ENCODE measurements at regions not wholly inside any gene's neighbourhood (a gene's known extent, or its start where the extent isn't known, plus 50 kb on each side); places are given as distances from the start of the nearest gene placed in this dataset.

DNA sequence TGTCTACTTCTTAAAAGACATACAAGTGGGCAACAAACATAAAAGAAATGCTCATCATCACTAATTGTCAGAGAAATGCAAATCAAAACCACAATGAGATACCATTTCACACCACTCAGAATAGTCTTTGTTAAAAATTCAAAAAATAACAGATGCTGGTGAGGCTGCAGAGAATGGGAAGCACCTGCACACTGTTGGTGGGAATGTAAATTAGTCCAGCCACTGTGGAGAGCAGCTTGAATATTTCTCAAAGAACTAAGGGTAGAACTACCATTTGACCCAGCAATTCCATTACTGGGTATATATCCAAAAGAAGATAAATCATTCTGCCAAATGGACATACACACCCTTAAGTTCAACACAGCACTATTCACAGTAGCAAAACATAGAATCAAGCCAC lies 61.8 kb upstream of the STEAP1 start:
- TF ChIP-seq, protein P1, sequence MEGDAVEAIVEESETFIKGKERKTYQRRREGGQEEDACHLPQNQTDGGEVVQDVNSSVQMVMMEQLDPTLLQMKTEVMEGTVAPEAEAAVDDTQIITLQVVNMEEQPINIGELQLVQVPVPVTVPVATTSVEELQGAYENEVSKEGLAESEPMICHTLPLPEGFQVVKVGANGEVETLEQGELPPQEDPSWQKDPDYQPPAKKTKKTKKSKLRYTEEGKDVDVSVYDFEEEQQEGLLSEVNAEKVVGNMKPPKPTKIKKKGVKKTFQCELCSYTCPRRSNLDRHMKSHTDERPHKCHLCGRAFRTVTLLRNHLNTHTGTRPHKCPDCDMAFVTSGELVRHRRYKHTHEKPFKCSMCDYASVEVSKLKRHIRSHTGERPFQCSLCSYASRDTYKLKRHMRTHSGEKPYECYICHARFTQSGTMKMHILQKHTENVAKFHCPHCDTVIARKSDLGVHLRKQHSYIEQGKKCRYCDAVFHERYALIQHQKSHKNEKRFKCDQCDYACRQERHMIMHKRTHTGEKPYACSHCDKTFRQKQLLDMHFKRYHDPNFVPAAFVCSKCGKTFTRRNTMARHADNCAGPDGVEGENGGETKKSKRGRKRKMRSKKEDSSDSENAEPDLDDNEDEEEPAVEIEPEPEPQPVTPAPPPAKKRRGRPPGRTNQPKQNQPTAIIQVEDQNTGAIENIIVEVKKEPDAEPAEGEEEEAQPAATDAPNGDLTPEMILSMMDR (conservative IDR thresholded peaks at IDR 0.05): no peak
- TF ChIP-seq ZFX (IDR thresholded peaks at IDR 0.05): no peak
